H9 (cell line): ENCODE measurements at regions not wholly inside any gene's neighbourhood (a gene's known extent, or its start where the extent isn't known, plus 50 kb on each side); places are given as distances from the start of the nearest gene placed in this dataset.

ENCODE experiments used
- DNase-seq: peaks from one replicate; pipeline ENCODE4 v3.0.0-alpha.2; 2017
- H2AFZ ChIP-seq: one replicate; pipeline ENCODE4 v1.6.1; 2013; ENCODE audit warnings: mild to moderate bottlenecking, low read length, control low read depth, moderate library complexity
- H2AK5ac ChIP-seq: 2 replicates; pipeline ENCODE4 v1.6.1; 2013; ENCODE audit warnings: low read length, control low read depth, mixed read lengths; ENCODE audit not compliant: insufficient read length
- H2BK120ac ChIP-seq: one replicate; pipeline ENCODE4 v1.6.1; 2013; ENCODE audit warnings: low read depth, mild to moderate bottlenecking, low read length, control low read depth, inconsistent platforms; ENCODE audit not compliant: poor library complexity, severe bottlenecking
- H2BK12ac ChIP-seq: 2 replicates; pipeline ENCODE4 v1.6.1; 2013; ENCODE audit warnings: low read length, control low read depth, mixed read lengths, low read depth; ENCODE audit not compliant: insufficient read length
- H2BK15ac ChIP-seq: 2 replicates; pipeline ENCODE4 v1.6.1; 2013; ENCODE audit warnings: low read depth, low read length, control low read depth
- H2BK20ac ChIP-seq: one replicate; pipeline ENCODE4 v1.6.1; 2013; ENCODE audit warnings: low read depth, mild to moderate bottlenecking, low read length, control low read depth, inconsistent platforms; ENCODE audit not compliant: poor library complexity, severe bottlenecking
- H2BK5ac ChIP-seq: 2 replicates; pipeline ENCODE4 v1.6.1; 2013; ENCODE audit warnings: low read length, control low read depth, mixed read lengths; ENCODE audit not compliant: insufficient read length
- H3K14ac ChIP-seq: 2 replicates; pipeline ENCODE4 v1.6.1; 2013; ENCODE audit warnings: low read length, control low read depth; ENCODE audit not compliant: insufficient read depth
- H3K18ac ChIP-seq: 2 replicates; pipeline ENCODE4 v1.6.1; 2013; ENCODE audit warnings: low read depth, mild to moderate bottlenecking, mixed read lengths, low read length, control low read depth; ENCODE audit not compliant: insufficient read length
- H3K23ac ChIP-seq: 2 replicates; pipeline ENCODE4 v1.6.1; 2013; ENCODE audit warnings: low read length, control low read depth, mixed read lengths, low read depth; ENCODE audit not compliant: insufficient read length
- H3K23me2 ChIP-seq: 2 replicates; pipeline ENCODE4 v1.6.1; 2013; ENCODE audit warnings: low read depth, mild to moderate bottlenecking, mixed read lengths, low read length, control low read depth; ENCODE audit not compliant: insufficient read length, poor library complexity, severe bottlenecking
- H3K27ac ChIP-seq: 2 replicates; pipeline ENCODE4 v1.5.1; 2013; ENCODE audit warnings: low read length, control low read depth, mixed read lengths, low read depth; ENCODE audit not compliant: insufficient read length
- H3K27me3 ChIP-seq: 2 replicates; pipeline ENCODE4 v1.6.1; 2013; ENCODE audit warnings: low read length, control low read depth, inconsistent platforms; ENCODE audit not compliant: insufficient read depth
- H3K4ac ChIP-seq: 2 replicates; pipeline ENCODE4 v1.6.1; 2013; ENCODE audit warnings: low read depth, mild to moderate bottlenecking, control low read depth, inconsistent platforms, low read length, moderate library complexity
- H3K4me1 ChIP-seq: 2 replicates; pipeline ENCODE4 v1.6.1; 2013; ENCODE audit warnings: low read length, control low read depth, inconsistent platforms; ENCODE audit not compliant: insufficient read depth
- H3K4me2 ChIP-seq: 2 replicates; pipeline ENCODE4 v1.6.1; 2013; ENCODE audit warnings: low read length, control low read depth, mixed read lengths; ENCODE audit not compliant: insufficient read length, insufficient read depth
- H3K56ac ChIP-seq: 2 replicates; pipeline ENCODE4 v1.6.1; 2013; ENCODE audit warnings: low read depth, mild to moderate bottlenecking, mixed read lengths, low read length, control low read depth; ENCODE audit not compliant: insufficient read length
- H3K79me1 ChIP-seq: 2 replicates; pipeline ENCODE4 v1.6.1; 2013; ENCODE audit warnings: low read depth, mild to moderate bottlenecking, moderate library complexity, low read length, control low read depth, inconsistent platforms; ENCODE audit not compliant: insufficient read depth, poor library complexity, severe bottlenecking
- H3K79me2 ChIP-seq: 2 replicates; pipeline ENCODE4 v1.6.1; 2013; ENCODE audit warnings: low read length, control low read depth, inconsistent platforms; ENCODE audit not compliant: insufficient read depth
- H3K9ac ChIP-seq: 2 replicates; pipeline ENCODE4 v1.6.1; 2013; ENCODE audit warnings: low read length, control low read depth, mixed read lengths; ENCODE audit not compliant: insufficient read length; ENCODE audit errors: extremely low read depth
- H3K9me3 ChIP-seq: one replicate; pipeline ENCODE4 v1.6.1; 2013; ENCODE audit warnings: low read depth, low read length, inconsistent platforms; ENCODE audit not compliant: control insufficient read depth
- H3T11ph ChIP-seq: one replicate; pipeline ENCODE4 v1.6.1; 2013; ENCODE audit warnings: mild to moderate bottlenecking, low read length, control low read depth, inconsistent platforms
- H4K20me1 ChIP-seq: one replicate; pipeline ENCODE4 v1.6.1; 2013; ENCODE audit not compliant: control insufficient read depth, insufficient read length, insufficient read depth
- H4K5ac ChIP-seq: 2 replicates; pipeline ENCODE4 v1.6.1; 2013; ENCODE audit warnings: low read depth, mild to moderate bottlenecking, mixed read lengths, low read length, control low read depth; ENCODE audit not compliant: insufficient read length
- H4K8ac ChIP-seq: replicated peaks from 2 replicates; pipeline ENCODE4 v1.6.1; 2013; ENCODE audit warnings: low read length, control low read depth, mixed read lengths, low read depth; ENCODE audit not compliant: insufficient read length
- H4K91ac ChIP-seq: 2 replicates; pipeline ENCODE4 v1.6.1; 2013; ENCODE audit warnings: low read depth, mild to moderate bottlenecking, moderate library complexity, mixed read lengths, low read length, control low read depth; ENCODE audit not compliant: insufficient read length
- H3K27ac Mint-ChIP-seq, 3 experiments: 2 replicates in 2 of 3; 3 replicates in 1 of 3; pipeline ENCODE4 v1.8.0; 2020 to 2021; ENCODE audit warnings: mixed read lengths in 3 of 3, mild to moderate bottlenecking in 1 of 3, moderate library complexity in 1 of 3
- H3K27me3 Mint-ChIP-seq: 2 replicates; pipeline ENCODE4 v1.8.0; 2021; ENCODE audit warnings: low read depth, mild to moderate bottlenecking, moderate library complexity, mixed read lengths
- H3K36me3 Mint-ChIP-seq, 3 experiments: 2 replicates in 2 of 3; 3 replicates in 1 of 3; pipeline ENCODE4 v1.8.0; 2020 to 2021; ENCODE audit warnings: low read depth in 3 of 3, mixed read lengths in 3 of 3; ENCODE audit not compliant: insufficient read depth in 1 of 3
- H3K4me1 Mint-ChIP-seq, 2 experiments: 2 replicates each; pipeline ENCODE4 v1.8.0; 2020; ENCODE audit warnings: mixed read lengths in 2 of 2
- H3K4me3 Mint-ChIP-seq, 2 experiments: 2 replicates in 1 of 2; 3 replicates in 1 of 2; pipeline ENCODE4 v1.8.0; 2020 to 2021; ENCODE audit warnings: mild to moderate bottlenecking in 2 of 2, mixed read lengths in 2 of 2, moderate library complexity in 1 of 2
- H3K9me3 Mint-ChIP-seq, 2 experiments: 2 replicates in 1 of 2; 3 replicates in 1 of 2; pipeline ENCODE4 v1.8.0; 2020; ENCODE audit warnings: mild to moderate bottlenecking in 2 of 2, mixed read lengths in 2 of 2, moderate library complexity in 1 of 2
- CTCF ChIP-seq: fragments of 200-600 bp; sonication (generic); conservative IDR thresholded peaks from 3 replicates; pipeline ENCODE4 v1.8.0; 2021; ENCODE audit warnings: antibody characterized with exemption, mild to moderate bottlenecking
- WGBS: extraction: QIAGEN DNeasy Blood & Tissue Kit; methylation state at CpG from one replicate; pipeline ENCODE4 v1.1.7; 2013; ENCODE audit warnings: missing lambda C conversion rate, low lambda C conversion rate, mixed read lengths; ENCODE audit not compliant: insufficient read length; ENCODE audit errors: extremely low coverage; 5-methylcytosine and 5-hydroxymethylcytosine counted together

GRCh38 chr2:58427572-58428095 is 186.5 kb upstream of the FANCL start:
- H3K23me2 ChIP-seq, result peaks cover 10% of the 10 kb centered on the region
- Mint-ChIP-seq H3K9me3 (no peaks in the 10 kb centered on the region), H3K27ac (peak overlapping the region; percentile 99 to 100 (median 99)), H3K4me1 (peaks cover 30 to 36% of the 10 kb centered on the region in 2 experiments), H3K4me3 (peak overlapping the region; percentile 92 to 97), H3K27me3 (no peaks in the 10 kb centered on the region), H3K36me3 (peaks cover 0 to 10% (median 0%) of the 10 kb centered on the region in 3 experiments; a peak in 3 of 7 replicates)
- no peak overlapping the region for H4K8ac ChIP-seq
- H3K14ac ChIP-seq, result peak overlapping the region; percentile 53
- H3K79me1 ChIP-seq, result no peaks in the 10 kb centered on the region
- no peaks in the 10 kb centered on the region for H3K79me2 ChIP-seq
- peak overlapping the region; percentile 86 for H4K91ac ChIP-seq
- peak overlapping the region; percentile 96 for H3K56ac ChIP-seq
- H3K27ac ChIP-seq, result peak overlapping the region; percentile 93
- H3K23ac ChIP-seq, result no peak overlapping the region
- no peaks in the 10 kb centered on the region for H3K27me3 ChIP-seq
- peak overlapping the region; percentile 97 for H4K5ac ChIP-seq
- peak overlapping the region; percentile 54 for H2AFZ ChIP-seq
- H3K9me3 ChIP-seq, result no peaks in the 10 kb centered on the region
- peaks cover 3% of the 10 kb centered on the region; the same call in 1 of the 2 replicates for H3K4me1 ChIP-seq
- no peak overlapping the region for H2BK12ac ChIP-seq
- no peak overlapping the region for H2BK20ac ChIP-seq
- H2BK15ac ChIP-seq, result no peak overlapping the region
- DNase-seq, result peak; percentile 51
- peak overlapping the region; percentile 70 for H2BK120ac ChIP-seq
- H2AK5ac ChIP-seq, result no peak overlapping the region
- H2BK5ac ChIP-seq, result peak overlapping the region; percentile 96
- H4K20me1 ChIP-seq, result no peaks in the 10 kb centered on the region
- H3K18ac ChIP-seq, result peak overlapping the region; percentile 71
- peak overlapping the region; percentile 96 for H3K4me2 ChIP-seq
- WGBS, result no CpG with 5 or more reads among the region's 28 CpGs
- H3K4ac ChIP-seq, result peak overlapping the region; percentile 80; the same call in 1 of the 2 replicates
- H3T11ph ChIP-seq, result peak overlapping the region; percentile 79
- no peak for TF ChIP-seq CTCF
- peak overlapping the region; percentile 98 for H3K9ac ChIP-seq
